IMR-90 (cell line): ENCODE measurements at regions not wholly inside any gene's neighbourhood (a gene's known extent, or its start where the extent isn't known, plus 50 kb on each side); places are given as distances from the start of the nearest gene placed in this dataset.
A peak's percentile ranks its signal among the peaks of the same experiment; 100 is the strongest.

Experiments used
- ATAC-seq: fragments of 200-7000 bp; cut with Tn5 transposase; 2 replicates; pipeline ENCODE4 v1.9.1; 2020; ENCODE audit warnings: low read depth, mild to moderate bottlenecking, moderate library complexity
- BruUV-seq: library from RNA; stranded (reverse); fragments of 400-500 nt; replicated peaks from 2 replicates; lab custom pipeline; 2021; lab: Mats Ljungman, UMichigan
- CTCF ChIA-PET: fragments of 300-600 bp; formaldehyde crosslinking; extraction: SDS; loops from one replicate; lab custom pipeline; 2021; ENCODE audit warnings: antibody characterized with exemption; lab: Yijun Ruan, JAX
- POLR2A ChIA-PET: fragments of 300-600 bp; sonication (Branson Sonifier 250); formaldehyde crosslinking; loops from one replicate; lab custom pipeline; 2022; ENCODE audit warnings: antibody characterized with exemption; ENCODE audit not compliant: unreplicated experiment; lab: Charles Lee
- DNase-seq: peaks from one replicate; pipeline ENCODE4 v3.0.0; 2013
- H2AFZ ChIP-seq: replicated peaks from 2 replicates; pipeline ENCODE3; 2013; ENCODE audit warnings: low read length, mild to moderate bottlenecking; ENCODE audit not compliant: poor library complexity
- H2AK5ac ChIP-seq: 2 replicates; pipeline ENCODE4 v1.6.1; 2013; ENCODE audit warnings: low read depth, low read length, inconsistent platforms
- H2AK9ac ChIP-seq: replicated peaks from 2 replicates; pipeline ENCODE3; 2013; ENCODE audit warnings: mild to moderate bottlenecking, low read depth, low read length, moderate library complexity; ENCODE audit not compliant: poor library complexity
- H2BK120ac ChIP-seq: 2 replicates; pipeline ENCODE4 v1.6.1; 2013; ENCODE audit warnings: low read depth, low read length, inconsistent platforms
- H2BK15ac ChIP-seq: 3 replicates; pipeline ENCODE4 v1.6.1; 2013; ENCODE audit warnings: low read depth, low read length, inconsistent platforms
- H2BK20ac ChIP-seq: 2 replicates; pipeline ENCODE4 v1.6.1; 2013; ENCODE audit warnings: low read depth, mild to moderate bottlenecking, inconsistent platforms, low read length, moderate library complexity
- H2BK5ac ChIP-seq: 2 replicates; pipeline ENCODE4 v1.6.1; 2013; ENCODE audit warnings: mild to moderate bottlenecking, low read depth, low read length, inconsistent platforms; ENCODE audit not compliant: poor library complexity, severe bottlenecking
- H3K14ac ChIP-seq: replicated peaks from 2 replicates; pipeline ENCODE4 v1.6.1; 2013; ENCODE audit warnings: low read depth, low read length, inconsistent platforms
- H3K18ac ChIP-seq: 2 replicates; pipeline ENCODE4 v1.6.1; 2013; ENCODE audit warnings: low read depth, low read length, control low read depth
- H3K23ac ChIP-seq: 2 replicates; pipeline ENCODE4 v1.6.1; 2013; ENCODE audit warnings: low read depth, low read length, inconsistent platforms
- H3K27ac ChIP-seq: 2 replicates; pipeline ENCODE4 v1.5.1; 2013; ENCODE audit warnings: mild to moderate bottlenecking, control low read depth, low read length; ENCODE audit not compliant: insufficient read depth
- H3K27me3 ChIP-seq: 2 replicates; pipeline ENCODE4 v1.6.1; 2013; ENCODE audit warnings: low read length; ENCODE audit not compliant: control insufficient read depth, insufficient read depth
- H3K36me3 ChIP-seq: 2 replicates; pipeline ENCODE4 v1.6.1; 2013; ENCODE audit warnings: low read length, mixed read lengths; ENCODE audit not compliant: control insufficient read depth, insufficient read depth
- H3K4ac ChIP-seq: 2 replicates; pipeline ENCODE4 v1.6.1; 2013; ENCODE audit warnings: low read depth, low read length, inconsistent platforms
- H3K4me1 ChIP-seq: 2 replicates; pipeline ENCODE4 v1.6.1; 2013; ENCODE audit warnings: low read length, mixed read lengths; ENCODE audit not compliant: control insufficient read depth, insufficient read depth
- H3K4me2 ChIP-seq: 2 replicates; pipeline ENCODE4 v1.6.1; 2013; ENCODE audit warnings: low read depth, mild to moderate bottlenecking, control low read depth, low read length, moderate library complexity
- H3K4me3 ChIP-seq: 2 replicates; pipeline ENCODE4 v1.5.1; 2013; ENCODE audit warnings: low read depth, mild to moderate bottlenecking, control low read depth, low read length, moderate library complexity; ENCODE audit not compliant: insufficient read depth
- H3K56ac ChIP-seq: 2 replicates; pipeline ENCODE4 v1.6.1; 2013; ENCODE audit warnings: low read length, inconsistent platforms; ENCODE audit not compliant: insufficient read depth; ENCODE audit errors: extremely low read depth
- H3K79me1 ChIP-seq, 2 experiments: 2 replicates each; pipeline ENCODE4 v1.6.1; 2013; ENCODE audit warnings: low read length in 2 of 2, inconsistent platforms in 1 of 2, low read depth in 1 of 2
- H3K9ac ChIP-seq: 2 replicates; pipeline ENCODE4 v1.6.1; 2013; ENCODE audit warnings: low read depth, low read length, control low read depth
- H3K9me1 ChIP-seq: 2 replicates; pipeline ENCODE4 v1.6.1; 2013; ENCODE audit warnings: low read length, inconsistent platforms; ENCODE audit not compliant: insufficient read depth
- H3K9me3 ChIP-seq: 2 replicates; pipeline ENCODE4 v1.6.1; 2013; ENCODE audit warnings: low read length; ENCODE audit not compliant: control insufficient read depth, insufficient read depth
- H4K20me1 ChIP-seq: 2 replicates; pipeline ENCODE4 v1.6.1; 2013; ENCODE audit warnings: low read length, inconsistent platforms; ENCODE audit not compliant: insufficient read depth
- H4K5ac ChIP-seq: 2 replicates; pipeline ENCODE4 v1.6.1; 2013; ENCODE audit warnings: mild to moderate bottlenecking, low read depth, low read length, control low read depth
- H4K8ac ChIP-seq, 2 experiments: 2 replicates each; pipeline ENCODE4 v1.6.1; 2013; ENCODE audit warnings: low read depth in 2 of 2, low read length in 2 of 2, control low read depth in 1 of 2, inconsistent platforms in 1 of 2
- H4K91ac ChIP-seq: 2 replicates; pipeline ENCODE4 v1.6.1; 2013; ENCODE audit warnings: low read depth, low read length, inconsistent platforms; ENCODE audit not compliant: insufficient read depth
- CEBPB ChIP-seq: IDR thresholded peaks from 2 replicates; pipeline ENCODE4 v1.6.1; 2012; ENCODE audit warnings: low read depth, low read length, improper control_type of control experiment
- MAFK ChIP-seq: IDR thresholded peaks from 2 replicates; pipeline ENCODE4 v1.6.1; 2012; ENCODE audit warnings: low read depth, low read length, improper control_type of control experiment
- NFE2L2 ChIP-seq: fragments of 150-350 bp; IDR thresholded peaks from 2 replicates; pipeline ENCODE4 v1.6.1; 2016; ENCODE audit warnings: low read depth, mild to moderate bottlenecking, low read length
- POLR2A ChIP-seq: IDR thresholded peaks from 2 replicates; pipeline ENCODE4 v1.6.1; 2012; ENCODE audit warnings: mild to moderate bottlenecking, low read depth, low read length
- RCOR1 ChIP-seq: IDR thresholded peaks from 2 replicates; pipeline ENCODE4 v1.6.1; 2012; ENCODE audit warnings: mild to moderate bottlenecking, low read length, improper control_type of control experiment; ENCODE audit not compliant: insufficient replicate concordance
- RFX5 ChIP-seq: IDR thresholded peaks from 2 replicates; pipeline ENCODE4 v1.8.0; 2012; ENCODE audit warnings: low read depth, mild to moderate bottlenecking, low read length, moderate library complexity
- WGBS, 2 experiments: methylation state at CpG; one replicate each; pipeline versions ENCODE4 v1.1.5 to v1.1.7; 2013; ENCODE audit warnings: missing lambda C conversion rate in 2 of 2; ENCODE audit not compliant: insufficient read length in 1 of 2; ENCODE audit errors: extremely low coverage in 2 of 2; 5-methylcytosine and 5-hydroxymethylcytosine counted together
- dilution Hi-C: fragments of 300-500 bp; cut with HindIII; formaldehyde crosslinking; loops from one replicate; pipeline ENCODE4 v1.14.3; 2018; ENCODE audit warnings: low sequenced_read_pairs; ENCODE audit not compliant: unreplicated experiment
- in situ Hi-C: fragments of 300-500 bp; cut with MboI; formaldehyde crosslinking; loops from 3 replicates; pipeline ENCODE4 v1.14.3; 2019; ENCODE audit warnings: low sequenced_read_pairs, inconsistent platforms, mixed read lengths
- intact Hi-C: fragments of 100-400 bp; cut with micrococcal nuclease; formaldehyde crosslinking; loops from 2 replicates; pipeline ENCODE4 v1.10.0; 2022
- TF ChIP-seq, protein P1 (sequence below): conservative IDR thresholded peaks from 2 replicates; pipeline ENCODE4 v1.5.1; 2012; ENCODE audit warnings: mild to moderate bottlenecking, low read depth, low read length, improper control_type of control experiment

DNA sequence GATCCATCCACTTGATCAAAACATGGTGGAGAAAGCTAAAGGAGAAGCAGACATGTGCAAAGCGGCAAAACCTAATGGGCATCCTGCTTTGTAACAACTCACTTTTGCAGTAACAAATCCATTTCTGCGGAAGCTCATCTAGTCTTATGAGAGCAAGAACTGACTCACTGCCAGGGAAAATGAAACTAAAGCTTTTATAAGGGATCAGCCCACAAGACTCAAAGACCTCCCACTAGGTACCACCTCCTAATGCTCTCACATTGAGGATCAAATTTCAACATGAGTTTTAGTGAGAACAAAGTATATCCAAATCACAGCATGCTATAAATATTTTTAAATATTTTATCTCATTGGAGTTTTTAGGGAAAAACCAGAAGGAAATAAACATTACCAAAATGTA is 120.1 kb upstream of the GNAI1 start:
- peaks cover 2% of the 10 kb centered on the region; the same call in 1 of the 2 replicates for H3K4me1 ChIP-seq
- no peak overlapping the region for H3K4me3 ChIP-seq
- H4K91ac ChIP-seq, result peak overlapping the region; percentile 25
- H3K18ac ChIP-seq, result no peak overlapping the region; the same call in 1 of the 2 replicates
- peak overlapping the region; percentile 41; the same call in 1 of the 2 replicates for H3K4ac ChIP-seq
- H3K79me1 ChIP-seq, result no peaks in the 10 kb centered on the region
- intact Hi-C loops, result no loop called here
- H3K9ac ChIP-seq, result no peak overlapping the region
- no peak overlapping the region for H3K56ac ChIP-seq
- H2BK20ac ChIP-seq, result peak overlapping the region; percentile 81
- H3K4me2 ChIP-seq, result no peak overlapping the region; the same call in 1 of the 2 replicates
- no peak overlapping the region for H3K23ac ChIP-seq
- H2BK120ac ChIP-seq, result 0 out of 2 replicates have a peak overlapping the region, but pooled peaks have one; percentile 36
- H4K20me1 ChIP-seq, result no peaks in the 10 kb centered on the region
- no peak overlapping the region for H2BK15ac ChIP-seq
- CTCF ChIA-PET, result no interaction called here
- POLR2A ChIA-PET, result no interaction called here
- H4K5ac ChIP-seq, result peak overlapping the region; percentile 3; the same call in 1 of the 2 replicates
- no TSS peak for BruUV-seq
- no peak overlapping the region for H2AK9ac ChIP-seq
- no peak overlapping the region for H2AK5ac ChIP-seq
- no peaks in the 10 kb centered on the region for H3K27me3 ChIP-seq
- H3K14ac ChIP-seq, result peak overlapping the region; percentile 79; the same call in 1 of the 2 replicates
- WGBS, 2 experiments, result no CpG with 5 or more reads among the region's 2 CpGs
- H3K9me1 ChIP-seq, result no peaks in the 10 kb centered on the region
- no peak overlapping the region for H2AFZ ChIP-seq
- H3K27ac ChIP-seq, result no peak overlapping the region
- no peaks in the 10 kb centered on the region for H3K9me3 ChIP-seq
- dilution Hi-C loops, result no loop called here
- peak overlapping the region; percentile 4 for H2BK5ac ChIP-seq
- peak overlapping the region in 1 of 2 experiments; percentile 83; a peak in 2 of 4 replicates for H4K8ac ChIP-seq
- in situ Hi-C loops, result no loop called here
- peak; percentile 51; the same call in 1 of the 2 replicates for ATAC-seq
- peak; percentile 66 for DNase-seq
- TF ChIP-seq CEBPB, result no peak
- TF ChIP-seq, protein P1, sequence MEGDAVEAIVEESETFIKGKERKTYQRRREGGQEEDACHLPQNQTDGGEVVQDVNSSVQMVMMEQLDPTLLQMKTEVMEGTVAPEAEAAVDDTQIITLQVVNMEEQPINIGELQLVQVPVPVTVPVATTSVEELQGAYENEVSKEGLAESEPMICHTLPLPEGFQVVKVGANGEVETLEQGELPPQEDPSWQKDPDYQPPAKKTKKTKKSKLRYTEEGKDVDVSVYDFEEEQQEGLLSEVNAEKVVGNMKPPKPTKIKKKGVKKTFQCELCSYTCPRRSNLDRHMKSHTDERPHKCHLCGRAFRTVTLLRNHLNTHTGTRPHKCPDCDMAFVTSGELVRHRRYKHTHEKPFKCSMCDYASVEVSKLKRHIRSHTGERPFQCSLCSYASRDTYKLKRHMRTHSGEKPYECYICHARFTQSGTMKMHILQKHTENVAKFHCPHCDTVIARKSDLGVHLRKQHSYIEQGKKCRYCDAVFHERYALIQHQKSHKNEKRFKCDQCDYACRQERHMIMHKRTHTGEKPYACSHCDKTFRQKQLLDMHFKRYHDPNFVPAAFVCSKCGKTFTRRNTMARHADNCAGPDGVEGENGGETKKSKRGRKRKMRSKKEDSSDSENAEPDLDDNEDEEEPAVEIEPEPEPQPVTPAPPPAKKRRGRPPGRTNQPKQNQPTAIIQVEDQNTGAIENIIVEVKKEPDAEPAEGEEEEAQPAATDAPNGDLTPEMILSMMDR, result no peak
- no peak for TF ChIP-seq MAFK
- no peak for TF ChIP-seq RCOR1
- TF ChIP-seq NFE2L2, result no peak
- no peak for TF ChIP-seq POLR2A
- no peak for TF ChIP-seq RFX5
- no peaks in the 10 kb centered on the region for H3K36me3 ChIP-seq
